ENCODE measurements at regions not wholly inside any gene's neighbourhood (a gene's known extent, or its start where the extent isn't known, plus 50 kb on each side); places are given as distances from the start of the nearest gene placed in this dataset.

- WGBS (ENCODE audit: insufficient coverage) = 90% methylated on average over 3 of the region's 3 CpGs
- peaks cover 6 to 7% of the 10 kb centered on the region in 2 donors for H3K9me3 Mint-ChIP-seq
- TF ChIP-seq CTCF (IDR thresholded peaks at IDR 0.05) = no peak
Measured at GRCh38 chr16:52227851-52228250, 319.1 kb downstream of the TOX3 start.

GRCh38 chr16:52212841-52213240 lies 334.1 kb downstream of the TOX3 start:
- no peak for ATAC-seq
- TF ChIP-seq CTCF (IDR thresholded peaks at IDR 0.05) = no peak

More at GRCh38 chr16:52227851-52228250, 319.1 kb downstream of the TOX3 start:
- H3K36me3 Mint-ChIP-seq = no peaks in the 10 kb centered on the region
- DNase-seq (no peak), ATAC-seq (no peak)
- no peak overlapping the region for H3K4me3 Mint-ChIP-seq
- no peaks in the 10 kb centered on the region for H3K4me1 ChIP-seq (ENCODE audit: control insufficient read depth, insufficient read depth, low read length)
- no peaks in the 10 kb centered on the region for H3K9me3 ChIP-seq (ENCODE audit: control insufficient read depth, insufficient read depth, low read length)
- H3K4me1 Mint-ChIP-seq = no peaks in the 10 kb centered on the region
- no peak overlapping the region for H3K27ac ChIP-seq (ENCODE audit: low read length)
- H3K36me3 ChIP-seq (ENCODE audit: control insufficient read depth, insufficient read depth, low read length) = no peaks in the 10 kb centered on the region
- no peak overlapping the region for H3K4me3 ChIP-seq (ENCODE audit: low read length)
- H3K27me3 ChIP-seq (ENCODE audit: control insufficient read depth, insufficient read depth, low read length) = no peaks in the 10 kb centered on the region
- H3K27ac Mint-ChIP-seq = no peak overlapping the region
- H3K27me3 Mint-ChIP-seq (ENCODE audit: low read depth in 2 of 2) = no peaks in the 10 kb centered on the region
- intact Hi-C loops (cut with micrococcal nuclease) = no loop called here

DNA sequence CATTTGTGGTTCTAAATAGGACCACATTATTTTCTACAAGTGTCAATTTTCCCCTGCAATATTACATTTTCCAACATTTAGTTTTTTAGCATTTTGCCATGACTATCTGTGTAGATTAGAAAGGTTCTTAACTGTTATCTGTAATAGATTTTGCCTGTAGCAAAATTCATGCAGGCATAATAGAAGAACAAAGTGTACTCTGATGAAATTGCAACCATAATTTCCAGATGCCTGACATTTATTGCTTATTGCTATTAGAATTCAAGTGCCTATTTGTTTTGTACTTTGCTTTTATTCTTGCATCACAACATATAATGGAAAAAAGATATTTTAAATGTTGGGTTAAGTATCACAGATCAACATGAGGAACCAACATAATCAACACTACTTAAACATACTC lies 337.7 kb downstream of the TOX3 start:
- no peaks in the 10 kb centered on the region for H3K36me3 Mint-ChIP-seq
- intact Hi-C loops (cut with micrococcal nuclease) = no loop called here
- H3K27ac Mint-ChIP-seq = no peak overlapping the region
- Histone ChIP-seq H3K27ac (ENCODE audit: low read length) (no peak overlapping the region), H3K4me1 (ENCODE audit: control insufficient read depth, insufficient read depth, low read length) (no peaks in the 10 kb centered on the region), H3K4me3 (ENCODE audit: low read length) (no peak overlapping the region), H3K9me3 (ENCODE audit: control insufficient read depth, insufficient read depth, low read length) (no peaks in the 10 kb centered on the region), H3K27me3 (ENCODE audit: control insufficient read depth, insufficient read depth, low read length) (no peaks in the 10 kb centered on the region), H3K36me3 (ENCODE audit: control insufficient read depth, insufficient read depth, low read length) (no peaks in the 10 kb centered on the region)
- H3K9me3 Mint-ChIP-seq = peaks cover 9 to 11% of the 10 kb centered on the region in 2 donors
- H3K4me1 Mint-ChIP-seq = no peaks in the 10 kb centered on the region
- DNase-seq (no peak), ATAC-seq (no peak)
- TF ChIP-seq CTCF (IDR thresholded peaks at IDR 0.05) = no peak
- no peak overlapping the region for H3K4me3 Mint-ChIP-seq
- no peaks in the 10 kb centered on the region for H3K27me3 Mint-ChIP-seq (ENCODE audit: low read depth in 2 of 2)

More at GRCh38 chr16:52212841-52213240, 334.1 kb downstream of the TOX3 start:
- no peaks in the 10 kb centered on the region for H3K4me1 ChIP-seq (ENCODE audit: control insufficient read depth, insufficient read depth, low read length)
- no peak overlapping the region for H3K4me3 ChIP-seq (ENCODE audit: low read length)
- H3K36me3 Mint-ChIP-seq = no peaks in the 10 kb centered on the region
- intact Hi-C loops (cut with micrococcal nuclease) = no loop called here
- no peak for DNase-seq
- no peak overlapping the region for H3K27ac ChIP-seq (ENCODE audit: low read length)
- H3K27me3 Mint-ChIP-seq (ENCODE audit: low read depth in 2 of 2) = no peaks in the 10 kb centered on the region
- 91% methylated on average over 4 of the region's 4 CpGs for WGBS (ENCODE audit: insufficient coverage)
- no peaks in the 10 kb centered on the region for H3K36me3 ChIP-seq (ENCODE audit: control insufficient read depth, insufficient read depth, low read length)
- peaks cover 10% of the 10 kb centered on the region for H3K9me3 ChIP-seq (ENCODE audit: control insufficient read depth, insufficient read depth, low read length)
- H3K4me1 Mint-ChIP-seq = no peaks in the 10 kb centered on the region
- no peak overlapping the region for H3K4me3 Mint-ChIP-seq
- peaks cover 8 to 25% of the 10 kb centered on the region in 2 donors for H3K9me3 Mint-ChIP-seq
- H3K27ac Mint-ChIP-seq = no peak overlapping the region
- no peaks in the 10 kb centered on the region for H3K27me3 ChIP-seq (ENCODE audit: control insufficient read depth, insufficient read depth, low read length)

DNA sequence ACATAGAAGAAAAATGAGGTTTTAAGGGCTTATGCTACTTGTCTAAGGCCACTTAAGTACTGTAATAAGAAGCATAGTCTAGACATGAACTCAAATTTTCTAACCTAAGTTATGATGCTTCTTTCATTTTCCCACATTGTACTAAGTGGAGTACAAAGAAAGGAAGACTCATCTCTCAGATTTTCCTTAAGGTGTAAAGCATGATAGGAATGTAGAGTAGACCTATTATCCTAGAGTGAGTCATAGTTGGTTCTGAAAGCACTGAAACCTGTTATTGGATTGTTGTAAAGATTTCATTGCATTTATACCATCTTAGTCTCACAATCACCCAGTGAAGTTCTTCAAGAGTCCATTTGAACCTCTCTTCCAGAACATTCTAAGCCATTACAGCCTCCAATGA lies 343.8 kb downstream of the TOX3 start:
- Mint-ChIP-seq H3K36me3 (no peaks in the 10 kb centered on the region), H3K9me3 (peaks cover 0 to 7% of the 10 kb centered on the region in 2 donors), H3K27ac (no peak overlapping the region), H3K4me1 (no peaks in the 10 kb centered on the region), H3K27me3 (ENCODE audit: low read depth in 2 of 2) (no peaks in the 10 kb centered on the region), H3K4me3 (no peak overlapping the region)
- H3K27ac ChIP-seq (ENCODE audit: low read length) = no peak overlapping the region
- TF ChIP-seq CTCF (IDR thresholded peaks at IDR 0.05) = no peak
- intact Hi-C loops (cut with micrococcal nuclease) = no loop called here
- DNase-seq (no peak), ATAC-seq (no peak)
- no peak overlapping the region for H3K4me3 ChIP-seq (ENCODE audit: low read length)
- H3K36me3 ChIP-seq (ENCODE audit: control insufficient read depth, insufficient read depth, low read length) = no peaks in the 10 kb centered on the region
- no peaks in the 10 kb centered on the region for H3K27me3 ChIP-seq (ENCODE audit: control insufficient read depth, insufficient read depth, low read length)
- no peaks in the 10 kb centered on the region for H3K9me3 ChIP-seq (ENCODE audit: control insufficient read depth, insufficient read depth, low read length)
- no peaks in the 10 kb centered on the region for H3K4me1 ChIP-seq (ENCODE audit: control insufficient read depth, insufficient read depth, low read length)
